HFF-Myc (cell line): ENCODE measurements at regions not wholly inside any gene's neighbourhood (a gene's known extent, or its start where the extent isn't known, plus 50 kb on each side); places are given as distances from the start of the nearest gene placed in this dataset.

ENCODE experiments used
- DNase-seq: peaks from one replicate; pipeline ENCODE4 v3.0.0-alpha.2; 2011; ENCODE audit warnings: low read depth; ENCODE audit errors: extremely low read depth
- H3K4me3 ChIP-seq: replicated peaks from 2 replicates; pipeline ENCODE4 v1.5.1; 2011; ENCODE audit warnings: low read depth, mild to moderate bottlenecking, control low read depth, low read length
- CTCF ChIP-seq: IDR thresholded peaks from 2 replicates; pipeline ENCODE4 v1.5.1; 2012; ENCODE audit warnings: mild to moderate bottlenecking, low read depth, low read length, control low read depth; ENCODE audit errors: missing control alignments

- no peak for TF ChIP-seq CTCF
- DNase-seq, result no peak
- H3K4me3 ChIP-seq, result no peak overlapping the region
Measured at GRCh38 chr18:1014951-1015624, 110.4 kb downstream of the ADCYAP1 start.

DNA sequence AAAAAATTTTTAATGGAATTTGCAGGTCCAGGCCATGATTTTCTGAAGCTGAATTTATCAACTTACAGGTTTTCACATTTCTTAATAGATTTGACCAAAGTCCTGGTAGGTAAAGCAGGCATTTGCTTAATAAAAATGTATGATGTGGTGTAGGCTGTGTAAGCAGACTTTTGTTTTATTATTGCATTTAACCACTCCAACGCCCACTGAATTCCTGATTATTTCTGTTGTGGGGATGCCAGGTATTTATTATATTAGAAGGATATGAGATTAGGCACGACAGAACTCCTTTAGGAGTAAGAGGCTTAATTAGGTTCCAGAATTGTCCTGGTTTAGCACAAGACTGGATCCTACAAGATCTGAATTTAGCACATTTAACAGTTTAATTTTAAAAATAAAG lies 111.1 kb downstream of the ADCYAP1 start:
- DNase-seq, result no peak
- H3K4me3 ChIP-seq, result no peak overlapping the region
- no peak for TF ChIP-seq CTCF

DNA sequence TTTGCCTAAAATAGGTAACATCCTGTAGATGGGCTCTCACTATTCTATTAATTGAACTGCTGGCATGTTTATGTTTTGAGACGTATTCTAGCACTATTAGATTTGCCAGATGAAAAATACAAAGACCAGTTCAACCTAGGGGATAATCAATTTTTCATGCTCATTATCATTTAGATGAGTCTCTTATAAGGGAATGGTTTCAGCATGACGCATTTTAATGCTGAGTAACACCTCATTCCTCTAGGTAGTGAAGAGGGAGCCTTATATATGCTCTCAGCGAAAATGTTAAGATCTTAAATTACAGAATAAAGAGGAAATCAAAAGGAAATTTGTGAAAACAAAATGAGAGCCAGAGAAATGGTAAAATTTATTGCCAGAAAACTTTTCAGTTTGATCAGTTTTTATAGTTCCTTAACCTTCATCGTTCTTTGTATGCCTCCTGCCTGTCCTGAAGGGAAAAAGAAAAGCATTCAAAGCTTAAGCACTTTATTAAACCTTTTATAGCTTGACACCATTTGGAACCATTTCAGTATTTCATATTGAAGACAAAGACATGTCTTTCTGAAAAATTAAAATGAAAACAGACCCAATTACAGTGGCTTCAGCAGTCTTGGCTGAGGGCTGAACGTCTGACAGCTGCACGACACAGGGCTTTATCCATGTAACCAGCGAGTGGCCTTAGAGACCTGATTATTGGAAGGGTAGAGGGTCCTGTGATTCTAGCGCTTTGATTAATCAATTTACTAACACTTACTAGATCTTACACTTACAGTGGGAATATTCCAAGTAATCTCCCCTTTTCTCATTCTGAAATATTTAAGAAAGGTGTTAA lies 112.8 kb downstream of the ADCYAP1 start:
- H3K4me3 ChIP-seq, result no peak overlapping the region
- TF ChIP-seq CTCF, result no peak
- no peak for DNase-seq

DNA sequence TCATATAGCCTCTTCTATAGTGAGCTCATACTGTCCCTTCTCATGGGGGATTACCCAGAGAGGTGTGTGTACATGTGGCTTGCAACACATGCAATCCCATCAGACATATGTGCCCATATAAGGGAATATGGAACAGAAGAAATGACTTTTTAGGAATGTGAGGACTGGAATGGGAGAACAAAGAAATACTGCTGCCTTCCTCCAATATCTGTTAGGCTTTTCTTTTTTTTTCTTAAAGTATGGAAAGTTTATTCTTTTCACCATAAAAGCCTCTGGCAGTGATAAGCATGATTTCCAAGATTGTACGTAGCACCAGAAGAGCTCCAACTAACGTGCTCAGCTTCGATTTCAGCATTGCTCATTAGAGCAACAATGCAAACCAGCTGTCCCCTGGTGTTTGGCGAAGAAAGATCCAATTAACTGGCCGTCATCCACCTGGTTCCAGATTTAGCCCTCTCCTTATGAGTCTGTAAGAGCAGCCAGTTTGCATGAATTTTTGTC lies 113.6 kb downstream of the ADCYAP1 start:
- DNase-seq, result peak; percentile 72
- H3K4me3 ChIP-seq, result no peak overlapping the region
- TF ChIP-seq CTCF, result no peak

DNA sequence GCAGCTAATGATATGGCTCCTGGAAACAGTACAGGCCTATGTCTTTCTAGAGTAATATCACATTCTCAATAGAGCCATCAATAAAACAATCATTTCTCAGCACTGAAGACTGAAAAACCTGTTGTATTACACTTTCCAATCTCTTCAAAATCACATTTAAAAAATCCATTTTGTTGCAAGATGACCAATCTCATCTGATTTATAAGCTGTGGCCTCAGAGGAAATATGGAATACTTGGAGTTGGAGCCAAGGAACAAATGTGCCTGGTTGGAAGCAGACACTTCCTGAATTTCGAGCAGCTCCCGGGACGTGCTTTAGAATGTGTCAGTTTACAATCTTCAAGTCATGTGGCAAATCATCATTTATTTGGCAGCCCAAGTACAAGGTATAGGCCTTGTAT lies 114.5 kb downstream of the ADCYAP1 start:
- no peak for DNase-seq
- TF ChIP-seq CTCF, result no peak

DNA sequence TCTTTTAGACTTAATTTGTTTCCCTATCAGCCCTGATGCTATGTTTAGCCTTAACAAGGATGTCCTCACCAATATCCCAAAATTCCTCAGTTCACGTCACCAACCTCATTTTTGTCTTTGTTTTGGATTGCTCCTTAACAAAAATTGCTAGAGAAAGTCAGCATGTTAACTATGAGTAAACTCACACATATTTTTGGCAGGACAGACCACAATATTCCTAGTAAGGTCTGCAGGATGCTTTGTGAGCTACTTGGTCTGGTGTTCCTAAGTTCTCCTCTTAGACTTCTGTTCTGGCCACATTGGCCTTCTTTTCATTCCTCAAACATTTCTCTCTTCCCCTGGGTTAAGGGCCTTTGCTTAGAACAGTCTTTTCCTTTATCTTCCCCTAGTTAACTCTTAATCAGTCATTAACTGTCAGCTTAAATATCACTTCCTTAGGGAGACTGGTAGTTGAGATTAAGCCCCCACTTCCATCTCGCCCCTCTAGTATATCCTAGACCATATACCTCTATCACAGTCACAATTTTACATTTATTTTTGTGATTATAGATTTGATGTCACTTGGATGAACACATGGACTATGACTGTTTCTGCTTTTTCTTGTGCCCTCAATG lies 116.2 kb downstream of the ADCYAP1 start:
- no peak overlapping the region for H3K4me3 ChIP-seq
- DNase-seq, result no peak
- TF ChIP-seq CTCF, result no peak

More for the DNA sequence above, 114.5 kb downstream of the ADCYAP1 start:
- H3K4me3 ChIP-seq, result no peak overlapping the region
